ENCODE measurements at regions not wholly inside any gene's neighbourhood (a gene's known extent, or its start where the extent isn't known, plus 50 kb on each side); places are given as distances from the start of the nearest gene placed in this dataset.

DNA sequence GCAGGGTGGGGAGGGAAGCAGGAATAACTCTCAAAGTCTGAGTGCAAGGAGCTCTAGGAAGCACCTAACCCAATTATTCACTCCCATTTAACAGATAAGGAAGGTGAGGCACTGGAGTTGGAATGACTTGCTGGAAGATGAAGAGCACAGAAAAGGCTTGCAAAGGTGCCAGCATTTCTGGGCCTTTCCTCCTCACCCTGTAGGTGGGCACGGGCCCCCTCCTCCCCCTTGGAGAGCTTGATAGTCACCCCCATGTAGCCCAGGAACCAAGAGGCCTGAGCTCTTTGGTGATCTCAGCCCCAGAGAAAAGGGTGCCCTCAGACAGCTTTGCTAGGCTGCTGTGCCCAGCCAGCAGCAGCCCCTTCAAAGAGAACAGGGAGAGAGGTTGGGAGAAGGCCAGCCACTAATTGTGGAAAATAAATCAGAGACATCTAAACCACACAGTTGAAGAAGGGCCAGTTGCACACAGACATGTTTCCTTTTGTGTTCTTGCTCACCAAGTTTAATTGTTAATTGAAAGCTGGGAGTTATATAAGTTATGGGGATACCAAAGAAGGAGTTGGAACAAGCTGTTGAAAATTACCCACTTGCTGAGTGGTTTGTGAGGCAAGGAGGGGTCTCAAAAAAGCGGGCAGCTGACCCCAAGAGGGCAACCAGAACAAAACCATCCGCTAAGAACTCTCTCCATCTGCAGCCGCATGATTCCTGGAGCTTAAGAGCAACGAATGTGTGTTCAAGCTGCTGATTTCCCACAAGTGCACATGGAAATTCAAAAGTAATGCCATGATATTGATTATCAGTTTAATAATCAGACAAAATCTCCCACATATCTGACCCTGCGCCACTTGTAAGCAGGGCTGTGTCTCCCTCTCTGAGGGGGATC lies 77.0 kb downstream of the MRPL14 start:
- H3K9me3 ChIP-seq, result no peaks in the 10 kb centered on the region
- H3K27ac ChIP-seq, result peak overlapping the region; percentile 54 to 80 (median 64)
- intact Hi-C loops (cut with DNase I; ENCODE audit: low total_unique reads), result no loop called here
- H3K4me1 ChIP-seq, result peaks cover 32 to 60% (median 53%) of the 10 kb centered on the region in 4 donors
- H3K27me3 ChIP-seq, result no peaks in the 10 kb centered on the region
- DNase-seq, result peak in 1 of 2 donors; percentile 73
- WGBS, 5 donors, result 49 to 57% (median 53%) methylated on average over 6 of the region's 6 CpGs
- no peak overlapping the region for H3K4me3 ChIP-seq
- H3K36me3 ChIP-seq, result no peaks in the 10 kb centered on the region
- TF ChIP-seq, protein P1, sequence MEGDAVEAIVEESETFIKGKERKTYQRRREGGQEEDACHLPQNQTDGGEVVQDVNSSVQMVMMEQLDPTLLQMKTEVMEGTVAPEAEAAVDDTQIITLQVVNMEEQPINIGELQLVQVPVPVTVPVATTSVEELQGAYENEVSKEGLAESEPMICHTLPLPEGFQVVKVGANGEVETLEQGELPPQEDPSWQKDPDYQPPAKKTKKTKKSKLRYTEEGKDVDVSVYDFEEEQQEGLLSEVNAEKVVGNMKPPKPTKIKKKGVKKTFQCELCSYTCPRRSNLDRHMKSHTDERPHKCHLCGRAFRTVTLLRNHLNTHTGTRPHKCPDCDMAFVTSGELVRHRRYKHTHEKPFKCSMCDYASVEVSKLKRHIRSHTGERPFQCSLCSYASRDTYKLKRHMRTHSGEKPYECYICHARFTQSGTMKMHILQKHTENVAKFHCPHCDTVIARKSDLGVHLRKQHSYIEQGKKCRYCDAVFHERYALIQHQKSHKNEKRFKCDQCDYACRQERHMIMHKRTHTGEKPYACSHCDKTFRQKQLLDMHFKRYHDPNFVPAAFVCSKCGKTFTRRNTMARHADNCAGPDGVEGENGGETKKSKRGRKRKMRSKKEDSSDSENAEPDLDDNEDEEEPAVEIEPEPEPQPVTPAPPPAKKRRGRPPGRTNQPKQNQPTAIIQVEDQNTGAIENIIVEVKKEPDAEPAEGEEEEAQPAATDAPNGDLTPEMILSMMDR (IDR thresholded peaks at IDR 0.05), result no peak
- TF ChIP-seq EP300 (IDR thresholded peaks at IDR 0.05) (no peak), POLR2A (IDR thresholded peaks at IDR 0.05) (no peak), POLR2AphosphoS5 (IDR thresholded peaks at IDR 0.05) (no peak)

- intact Hi-C loops (cut with DNase I; ENCODE audit: low total_unique reads), result no loop called here
- Histone ChIP-seq H3K4me1 (peaks cover 32 to 60% (median 55%) of the 10 kb centered on the region in 4 donors), H3K9me3 (no peaks in the 10 kb centered on the region), H3K27ac (peak overlapping the region; percentile 57 to 80 (median 64)), H3K27me3 (no peaks in the 10 kb centered on the region), H3K36me3 (no peaks in the 10 kb centered on the region), H3K4me3 (no peak overlapping the region)
- peak; percentile 49 to 81 for DNase-seq
- TF ChIP-seq EP300 (IDR thresholded peaks at IDR 0.05) (no peak), POLR2AphosphoS5 (IDR thresholded peaks at IDR 0.05) (peak in 2 of 3 donors; percentile 30 to 73), POLR2A (IDR thresholded peaks at IDR 0.05) (no peak)
- TF ChIP-seq, protein P1 (IDR thresholded peaks at IDR 0.05), result no peak
- WGBS, 5 donors, result 34 to 44% (median 38%) methylated on average over 6 of the region's 6 CpGs
Measured at GRCh38 chr6:44049163-44049988, 77.9 kb downstream of the MRPL14 start.

- 85 to 96% (median 93%) methylated on average over 6 of the region's 6 CpGs for WGBS, 5 donors
- Histone ChIP-seq H3K4me3 (no peak overlapping the region), H3K27ac (peak overlapping the region in 2 of 5 donors; percentile 77 to 80), H3K36me3 (no peaks in the 10 kb centered on the region), H3K9me3 (no peaks in the 10 kb centered on the region), H3K4me1 (peaks cover 32 to 64% (median 54%) of the 10 kb centered on the region in 4 donors), H3K27me3 (no peaks in the 10 kb centered on the region)
- TF ChIP-seq POLR2A (IDR thresholded peaks at IDR 0.05) (no peak), EP300 (IDR thresholded peaks at IDR 0.05) (no peak), POLR2AphosphoS5 (IDR thresholded peaks at IDR 0.05) (no peak)
- TF ChIP-seq, protein P1 (IDR thresholded peaks at IDR 0.05), result no peak
- no peak for DNase-seq
- intact Hi-C loops (cut with DNase I; ENCODE audit: low total_unique reads), result no loop called here
Measured at GRCh38 chr6:44048277-44048676, 79.0 kb downstream of the MRPL14 start.

DNA sequence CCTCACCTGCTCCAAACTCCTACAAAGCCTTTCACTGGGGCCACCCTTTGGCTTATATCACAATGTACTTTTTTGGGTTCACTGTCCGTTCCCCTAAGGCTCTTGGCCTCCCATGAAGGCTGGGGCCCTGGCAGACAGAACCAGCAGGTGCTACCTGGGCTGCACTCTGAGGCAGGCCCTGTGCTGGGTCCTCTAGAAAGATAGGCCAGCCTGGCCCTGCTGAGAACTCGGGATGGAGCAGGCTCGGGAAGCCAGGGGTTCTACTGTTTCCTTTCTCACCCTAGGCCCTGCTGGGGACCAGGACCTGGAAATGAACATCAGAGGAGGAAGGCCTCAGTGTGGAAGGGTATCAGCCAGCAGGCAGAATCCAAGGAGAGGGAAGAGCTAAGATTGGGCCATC lies 79.5 kb downstream of the MRPL14 start:
- 88 to 92% (median 91%) methylated on average over 3 of the region's 3 CpGs for WGBS, 5 donors
- TF ChIP-seq EP300 (IDR thresholded peaks at IDR 0.05) (no peak), POLR2AphosphoS5 (IDR thresholded peaks at IDR 0.05) (no peak), POLR2A (IDR thresholded peaks at IDR 0.05) (no peak)
- TF ChIP-seq, protein P1 (IDR thresholded peaks at IDR 0.05), result no peak
- H3K4me1 ChIP-seq, result peaks cover 37 to 64% (median 54%) of the 10 kb centered on the region in 4 donors
- DNase-seq, result no peak
- intact Hi-C loops (cut with DNase I; ENCODE audit: low total_unique reads), result no loop called here
- H3K36me3 ChIP-seq, result no peaks in the 10 kb centered on the region
- H3K4me3 ChIP-seq, result no peak overlapping the region
- peak overlapping the region in 2 of 5 donors; percentile 77 to 80 for H3K27ac ChIP-seq
- H3K27me3 ChIP-seq, result no peaks in the 10 kb centered on the region
- no peaks in the 10 kb centered on the region for H3K9me3 ChIP-seq
